Lower lobe of right lung (tissue), 2 donors: ENCODE measurements at regions not wholly inside any gene's neighbourhood (a gene's known extent, or its start where the extent isn't known, plus 50 kb on each side); places are given as distances from the start of the nearest gene placed in this dataset.
A peak's percentile ranks its signal among the peaks of the same experiment; 100 is the strongest.

ENCODE experiments used
- ATAC-seq, 2 donors: fragments of 200-7000 bp; cut with Tn5 transposase; one replicate each; pipeline ENCODE4 v1.9.1; 2020 to 2022; ENCODE audit warnings: mild to moderate bottlenecking in 2 of 2, moderate library complexity in 2 of 2
- DNase-seq: peaks from one replicate; pipeline ENCODE4 v3.0.0-alpha.2; 2020
- H3K27ac ChIP-seq: fragments of 200-600 bp; one replicate; pipeline ENCODE4 v1.8.0; 2022
- H3K27me3 ChIP-seq: fragments of 200-600 bp; one replicate; pipeline ENCODE4 v1.8.0; 2022; ENCODE audit warnings: low read depth
- H3K36me3 ChIP-seq: fragments of 200-600 bp; one replicate; pipeline ENCODE4 v1.8.0; 2022; ENCODE audit warnings: mild to moderate bottlenecking
- H3K4me1 ChIP-seq: fragments of 200-600 bp; one replicate; pipeline ENCODE4 v1.8.0; 2022
- H3K4me3 ChIP-seq: fragments of 200-600 bp; one replicate; pipeline ENCODE4 v1.8.0; 2022; ENCODE audit warnings: mild to moderate bottlenecking
- H3K9me3 ChIP-seq: fragments of 200-600 bp; one replicate; pipeline ENCODE4 v1.8.0; 2022
- CTCF ChIP-seq: fragments of 200-600 bp; IDR thresholded peaks from one replicate; pipeline ENCODE4 v1.8.0; 2022; ENCODE audit warnings: antibody characterized with exemption, mild to moderate bottlenecking
- intact Hi-C: fragments of 100-400 bp; cut with DNase I; formaldehyde crosslinking; loops from one replicate; pipeline ENCODE4 v1.11.0; 2022
- donor health status: DM: no; HTN: yes; CAD: no; lungs with severe emphysema.

DNA sequence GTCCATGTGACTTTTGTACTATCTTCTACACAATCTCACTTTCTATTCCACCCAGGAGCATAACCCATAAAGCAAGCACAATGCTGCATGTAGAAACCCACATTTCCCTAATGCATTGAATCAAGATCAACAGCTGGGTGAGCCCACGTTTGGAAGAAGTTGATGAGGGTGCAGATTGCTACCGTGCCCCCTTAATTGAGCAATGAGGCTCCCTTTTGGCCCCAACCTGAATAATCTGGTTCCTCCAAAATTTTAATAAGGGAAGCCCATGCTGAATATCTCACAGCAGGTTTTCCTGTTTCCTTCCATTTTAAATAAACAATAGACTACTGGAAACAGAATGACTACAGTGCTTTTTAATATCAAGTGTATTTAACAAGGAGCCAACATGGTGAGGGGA is 403.6 kb upstream of the SGCG start:
- no peak for TF ChIP-seq CTCF
- intact Hi-C loops, result no loop called here
- no peak for ATAC-seq

GRCh38 chr13:22789027-22789593 is 391.7 kb upstream of the SGCG start:
- Histone ChIP-seq H3K4me3 (no peak overlapping the region), H3K36me3 (no peaks in the 10 kb centered on the region), H3K9me3 (no peaks in the 10 kb centered on the region), H3K27me3 (no peaks in the 10 kb centered on the region), H3K27ac (no peak overlapping the region), H3K4me1 (no peaks in the 10 kb centered on the region)
- intact Hi-C loops, result no loop called here
- TF ChIP-seq CTCF, result no peak
- DNase-seq, result no peak
- peak; percentile 38 to 83 for ATAC-seq

More for the DNA sequence above, 403.6 kb upstream of the SGCG start:
- no peaks in the 10 kb centered on the region for H3K27me3 ChIP-seq
- DNase-seq, result no peak
- H3K36me3 ChIP-seq, result no peaks in the 10 kb centered on the region
- no peak overlapping the region for H3K27ac ChIP-seq
- H3K9me3 ChIP-seq, result no peaks in the 10 kb centered on the region
- no peak overlapping the region for H3K4me3 ChIP-seq
- H3K4me1 ChIP-seq, result no peaks in the 10 kb centered on the region

DNA sequence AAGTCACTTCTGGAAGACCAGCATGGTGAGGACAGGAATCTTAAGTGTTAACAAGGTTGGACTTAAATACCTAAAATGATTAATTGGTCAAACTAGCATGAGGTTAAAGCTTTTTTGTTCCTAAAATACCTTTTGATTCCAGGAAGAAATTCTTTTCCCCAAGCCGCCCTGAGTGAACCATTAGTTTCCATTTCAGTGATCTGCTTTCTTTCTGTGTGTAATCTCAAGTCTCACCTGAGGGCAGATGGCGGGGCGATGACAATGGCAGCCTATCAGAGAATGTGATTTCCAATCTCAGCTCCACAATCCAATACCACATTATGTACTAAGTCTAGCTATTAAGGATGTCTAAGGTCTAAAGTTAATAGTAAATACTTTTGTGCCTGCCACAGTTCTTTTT is 390.9 kb upstream of the SGCG start:
- Histone ChIP-seq H3K27me3 (no peaks in the 10 kb centered on the region), H3K4me3 (no peak overlapping the region), H3K9me3 (no peaks in the 10 kb centered on the region), H3K27ac (no peak overlapping the region), H3K4me1 (no peaks in the 10 kb centered on the region), H3K36me3 (no peaks in the 10 kb centered on the region)
- no peak for ATAC-seq
- DNase-seq, result no peak
- no peak for TF ChIP-seq CTCF
- intact Hi-C loops, result no loop called here

DNA sequence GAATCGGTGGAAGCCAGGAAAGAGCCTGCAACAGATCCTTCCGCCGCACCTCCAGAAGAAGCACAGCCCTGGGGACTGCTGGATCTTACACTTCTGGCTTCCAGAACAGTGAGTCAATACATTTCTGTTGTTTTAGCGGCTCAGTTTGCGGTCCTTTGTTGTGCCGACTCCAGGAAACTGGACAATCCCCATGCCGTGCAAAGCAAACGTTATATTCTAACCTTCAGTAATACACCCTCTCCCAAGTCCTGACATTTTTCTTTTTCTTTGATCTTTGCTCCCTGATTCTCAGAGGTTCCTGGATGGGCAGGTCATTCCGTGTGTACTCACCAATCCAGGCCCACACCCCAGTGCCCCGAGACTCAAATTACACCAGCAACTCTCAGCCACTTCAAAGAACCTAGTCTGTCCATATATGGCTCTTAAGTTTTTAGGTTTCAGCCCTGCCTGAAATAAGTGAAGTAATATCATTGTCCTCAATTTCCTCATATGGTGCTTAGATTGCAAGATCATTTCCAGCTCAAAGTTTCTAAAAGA is 387.1 kb upstream of the SGCG start:
- intact Hi-C loops, result no loop called here
- peak; percentile 47 to 64 for ATAC-seq
- no peak for TF ChIP-seq CTCF
- H3K27me3 ChIP-seq, result no peaks in the 10 kb centered on the region
- H3K27ac ChIP-seq, result no peak overlapping the region
- DNase-seq, result no peak
- H3K4me1 ChIP-seq, result no peaks in the 10 kb centered on the region
- no peaks in the 10 kb centered on the region for H3K36me3 ChIP-seq
- no peaks in the 10 kb centered on the region for H3K9me3 ChIP-seq
- H3K4me3 ChIP-seq, result no peak overlapping the region

DNA sequence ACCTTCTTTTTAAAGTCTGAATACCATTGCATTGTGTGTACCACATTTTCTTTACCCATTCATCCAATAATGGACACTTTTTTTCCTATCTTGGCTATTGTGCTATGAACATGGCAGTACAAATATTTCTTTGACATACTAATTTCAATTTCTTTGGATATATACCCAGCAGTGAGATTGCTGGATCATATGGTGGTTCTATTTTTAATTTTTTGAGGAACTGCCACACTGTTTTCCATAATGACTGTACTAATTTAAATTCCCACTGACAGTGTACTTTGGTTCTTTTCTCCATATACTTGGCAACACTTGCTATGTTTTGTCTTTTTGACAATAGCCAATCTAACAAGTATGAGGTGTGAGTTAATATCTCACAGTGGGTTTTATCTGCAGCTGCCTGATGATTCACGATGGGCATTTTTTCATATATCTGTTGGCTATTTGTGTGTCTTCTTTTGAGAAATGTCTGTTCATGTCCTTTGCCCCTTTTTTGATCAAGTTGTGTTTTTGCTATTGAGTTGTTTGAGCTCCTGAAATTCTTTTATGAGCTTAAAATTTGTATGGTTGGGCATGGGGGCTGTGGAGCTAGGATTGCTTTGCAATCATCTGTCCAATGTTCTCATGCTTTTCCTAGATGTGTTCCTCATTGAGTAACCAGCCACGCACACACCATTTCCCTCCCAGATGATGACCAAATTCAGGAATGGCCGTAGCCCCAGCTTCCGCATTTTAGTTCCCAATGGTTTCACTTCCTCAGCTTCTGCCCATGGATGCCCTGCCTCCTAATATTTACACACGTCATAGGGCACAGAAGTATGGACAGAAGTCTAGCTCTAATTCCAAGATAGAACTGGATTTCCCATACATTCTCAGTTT is 380.0 kb upstream of the SGCG start:
- Histone ChIP-seq H3K27me3 (no peaks in the 10 kb centered on the region), H3K9me3 (no peaks in the 10 kb centered on the region), H3K4me1 (no peaks in the 10 kb centered on the region), H3K4me3 (no peak overlapping the region), H3K27ac (no peak overlapping the region), H3K36me3 (no peaks in the 10 kb centered on the region)
- TF ChIP-seq CTCF, result no peak
- ATAC-seq (peak; percentile 79 to 83), DNase-seq (no peak)
- intact Hi-C loops, result no loop called here
